IMR-90 (cell line): ENCODE measurements at regions not wholly inside any gene's neighbourhood (a gene's known extent, or its start where the extent isn't known, plus 50 kb on each side); places are given as distances from the start of the nearest gene placed in this dataset.

Experiments used
- ATAC-seq: fragments of 200-7000 bp; cut with Tn5 transposase; 2 replicates; pipeline ENCODE4 v1.9.1; 2020; ENCODE audit warnings: low read depth, mild to moderate bottlenecking, moderate library complexity
- BruUV-seq: library from RNA; stranded (reverse); fragments of 400-500 nt; replicated peaks from 2 replicates; lab custom pipeline; 2021; lab: Mats Ljungman, UMichigan
- CTCF ChIA-PET: fragments of 300-600 bp; formaldehyde crosslinking; extraction: SDS; loops from one replicate; lab custom pipeline; 2021; ENCODE audit warnings: antibody characterized with exemption; lab: Yijun Ruan, JAX
- POLR2A ChIA-PET: fragments of 300-600 bp; sonication (Branson Sonifier 250); formaldehyde crosslinking; loops from one replicate; lab custom pipeline; 2022; ENCODE audit warnings: antibody characterized with exemption; ENCODE audit not compliant: unreplicated experiment; lab: Charles Lee
- DNase-seq: peaks from one replicate; pipeline ENCODE4 v3.0.0; 2013
- H2AFZ ChIP-seq: replicated peaks from 2 replicates; pipeline ENCODE3; 2013; ENCODE audit warnings: low read length, mild to moderate bottlenecking; ENCODE audit not compliant: poor library complexity
- H2AK5ac ChIP-seq: 2 replicates; pipeline ENCODE4 v1.6.1; 2013; ENCODE audit warnings: low read depth, low read length, inconsistent platforms
- H2AK9ac ChIP-seq: replicated peaks from 2 replicates; pipeline ENCODE3; 2013; ENCODE audit warnings: mild to moderate bottlenecking, low read depth, low read length, moderate library complexity; ENCODE audit not compliant: poor library complexity
- H2BK120ac ChIP-seq: 2 replicates; pipeline ENCODE4 v1.6.1; 2013; ENCODE audit warnings: low read depth, low read length, inconsistent platforms
- H2BK15ac ChIP-seq: 3 replicates; pipeline ENCODE4 v1.6.1; 2013; ENCODE audit warnings: low read depth, low read length, inconsistent platforms
- H2BK20ac ChIP-seq: 2 replicates; pipeline ENCODE4 v1.6.1; 2013; ENCODE audit warnings: low read depth, mild to moderate bottlenecking, inconsistent platforms, low read length, moderate library complexity
- H2BK5ac ChIP-seq: 2 replicates; pipeline ENCODE4 v1.6.1; 2013; ENCODE audit warnings: mild to moderate bottlenecking, low read depth, low read length, inconsistent platforms; ENCODE audit not compliant: poor library complexity, severe bottlenecking
- H3K14ac ChIP-seq: replicated peaks from 2 replicates; pipeline ENCODE4 v1.6.1; 2013; ENCODE audit warnings: low read depth, low read length, inconsistent platforms
- H3K18ac ChIP-seq: 2 replicates; pipeline ENCODE4 v1.6.1; 2013; ENCODE audit warnings: low read depth, low read length, control low read depth
- H3K23ac ChIP-seq: 2 replicates; pipeline ENCODE4 v1.6.1; 2013; ENCODE audit warnings: low read depth, low read length, inconsistent platforms
- H3K27ac ChIP-seq: 2 replicates; pipeline ENCODE4 v1.5.1; 2013; ENCODE audit warnings: mild to moderate bottlenecking, control low read depth, low read length; ENCODE audit not compliant: insufficient read depth
- H3K27me3 ChIP-seq: 2 replicates; pipeline ENCODE4 v1.6.1; 2013; ENCODE audit warnings: low read length; ENCODE audit not compliant: control insufficient read depth, insufficient read depth
- H3K36me3 ChIP-seq: 2 replicates; pipeline ENCODE4 v1.6.1; 2013; ENCODE audit warnings: low read length, mixed read lengths; ENCODE audit not compliant: control insufficient read depth, insufficient read depth
- H3K4ac ChIP-seq: 2 replicates; pipeline ENCODE4 v1.6.1; 2013; ENCODE audit warnings: low read depth, low read length, inconsistent platforms
- H3K4me1 ChIP-seq: 2 replicates; pipeline ENCODE4 v1.6.1; 2013; ENCODE audit warnings: low read length, mixed read lengths; ENCODE audit not compliant: control insufficient read depth, insufficient read depth
- H3K4me2 ChIP-seq: 2 replicates; pipeline ENCODE4 v1.6.1; 2013; ENCODE audit warnings: low read depth, mild to moderate bottlenecking, control low read depth, low read length, moderate library complexity
- H3K4me3 ChIP-seq: 2 replicates; pipeline ENCODE4 v1.5.1; 2013; ENCODE audit warnings: low read depth, mild to moderate bottlenecking, control low read depth, low read length, moderate library complexity; ENCODE audit not compliant: insufficient read depth
- H3K56ac ChIP-seq: 2 replicates; pipeline ENCODE4 v1.6.1; 2013; ENCODE audit warnings: low read length, inconsistent platforms; ENCODE audit not compliant: insufficient read depth; ENCODE audit errors: extremely low read depth
- H3K79me1 ChIP-seq, 2 experiments: 2 replicates each; pipeline ENCODE4 v1.6.1; 2013; ENCODE audit warnings: low read length in 2 of 2, inconsistent platforms in 1 of 2, low read depth in 1 of 2
- H3K9ac ChIP-seq: 2 replicates; pipeline ENCODE4 v1.6.1; 2013; ENCODE audit warnings: low read depth, low read length, control low read depth
- H3K9me1 ChIP-seq: 2 replicates; pipeline ENCODE4 v1.6.1; 2013; ENCODE audit warnings: low read length, inconsistent platforms; ENCODE audit not compliant: insufficient read depth
- H3K9me3 ChIP-seq: 2 replicates; pipeline ENCODE4 v1.6.1; 2013; ENCODE audit warnings: low read length; ENCODE audit not compliant: control insufficient read depth, insufficient read depth
- H4K20me1 ChIP-seq: 2 replicates; pipeline ENCODE4 v1.6.1; 2013; ENCODE audit warnings: low read length, inconsistent platforms; ENCODE audit not compliant: insufficient read depth
- H4K5ac ChIP-seq: 2 replicates; pipeline ENCODE4 v1.6.1; 2013; ENCODE audit warnings: mild to moderate bottlenecking, low read depth, low read length, control low read depth
- H4K8ac ChIP-seq, 2 experiments: 2 replicates each; pipeline ENCODE4 v1.6.1; 2013; ENCODE audit warnings: low read depth in 2 of 2, low read length in 2 of 2, control low read depth in 1 of 2, inconsistent platforms in 1 of 2
- H4K91ac ChIP-seq: 2 replicates; pipeline ENCODE4 v1.6.1; 2013; ENCODE audit warnings: low read depth, low read length, inconsistent platforms; ENCODE audit not compliant: insufficient read depth
- BHLHE40 ChIP-seq: fragments of 150-350 bp; IDR thresholded peaks from 2 replicates; pipeline ENCODE4 v1.6.1; 2016; ENCODE audit warnings: mild to moderate bottlenecking, low read depth, low read length
- CEBPB ChIP-seq: IDR thresholded peaks from 2 replicates; pipeline ENCODE4 v1.6.1; 2012; ENCODE audit warnings: low read depth, low read length, improper control_type of control experiment
- CHD1 ChIP-seq: IDR thresholded peaks from 2 replicates; pipeline ENCODE4 v1.6.1; 2012; ENCODE audit warnings: low read depth, low read length, improper control_type of control experiment
- MAFK ChIP-seq: IDR thresholded peaks from 2 replicates; pipeline ENCODE4 v1.6.1; 2012; ENCODE audit warnings: low read depth, low read length, improper control_type of control experiment
- MXI1 ChIP-seq: IDR thresholded peaks from 2 replicates; pipeline ENCODE4 v1.6.1; 2012; ENCODE audit warnings: low read depth, mild to moderate bottlenecking, low read length, moderate library complexity, borderline replicate concordance
- NFE2L2 ChIP-seq: fragments of 150-350 bp; IDR thresholded peaks from 2 replicates; pipeline ENCODE4 v1.6.1; 2016; ENCODE audit warnings: low read depth, mild to moderate bottlenecking, low read length
- POLR2A ChIP-seq: IDR thresholded peaks from 2 replicates; pipeline ENCODE4 v1.6.1; 2012; ENCODE audit warnings: mild to moderate bottlenecking, low read depth, low read length
- RAD21 ChIP-seq: IDR thresholded peaks from 2 replicates; pipeline ENCODE4 v1.6.1; 2012; ENCODE audit warnings: low read length, improper control_type of control experiment
- RCOR1 ChIP-seq: IDR thresholded peaks from 2 replicates; pipeline ENCODE4 v1.6.1; 2012; ENCODE audit warnings: mild to moderate bottlenecking, low read length, improper control_type of control experiment; ENCODE audit not compliant: insufficient replicate concordance
- RFX5 ChIP-seq: IDR thresholded peaks from 2 replicates; pipeline ENCODE4 v1.8.0; 2012; ENCODE audit warnings: low read depth, mild to moderate bottlenecking, low read length, moderate library complexity
- SMC3 ChIP-seq: fragments of 150-350 bp; IDR thresholded peaks from 2 replicates; pipeline ENCODE4 v1.6.1; 2016; ENCODE audit warnings: low read depth, mild to moderate bottlenecking, antibody characterized with exemption, low read length, moderate library complexity
- WGBS, 2 experiments: methylation state at CpG; one replicate each; pipeline versions ENCODE4 v1.1.5 to v1.1.7; 2013; ENCODE audit warnings: missing lambda C conversion rate in 2 of 2; ENCODE audit not compliant: insufficient read length in 1 of 2; ENCODE audit errors: extremely low coverage in 2 of 2; 5-methylcytosine and 5-hydroxymethylcytosine counted together
- dilution Hi-C: fragments of 300-500 bp; cut with HindIII; formaldehyde crosslinking; loops from one replicate; pipeline ENCODE4 v1.14.3; 2018; ENCODE audit warnings: low sequenced_read_pairs; ENCODE audit not compliant: unreplicated experiment
- in situ Hi-C: fragments of 300-500 bp; cut with MboI; formaldehyde crosslinking; loops from 3 replicates; pipeline ENCODE4 v1.14.3; 2019; ENCODE audit warnings: low sequenced_read_pairs, inconsistent platforms, mixed read lengths
- intact Hi-C: fragments of 100-400 bp; cut with micrococcal nuclease; formaldehyde crosslinking; loops from 2 replicates; pipeline ENCODE4 v1.10.0; 2022
- TF ChIP-seq, protein P1 (sequence below): fragments of 150-350 bp; IDR thresholded peaks from 2 replicates; pipeline ENCODE4 v1.6.1; 2017; ENCODE audit warnings: mild to moderate bottlenecking, antibody characterized with exemption, low read length, low read depth
- TF ChIP-seq, protein P2 (sequence below): conservative IDR thresholded peaks from 2 replicates; pipeline ENCODE4 v1.5.1; 2012; ENCODE audit warnings: mild to moderate bottlenecking, low read depth, low read length, improper control_type of control experiment

DNA sequence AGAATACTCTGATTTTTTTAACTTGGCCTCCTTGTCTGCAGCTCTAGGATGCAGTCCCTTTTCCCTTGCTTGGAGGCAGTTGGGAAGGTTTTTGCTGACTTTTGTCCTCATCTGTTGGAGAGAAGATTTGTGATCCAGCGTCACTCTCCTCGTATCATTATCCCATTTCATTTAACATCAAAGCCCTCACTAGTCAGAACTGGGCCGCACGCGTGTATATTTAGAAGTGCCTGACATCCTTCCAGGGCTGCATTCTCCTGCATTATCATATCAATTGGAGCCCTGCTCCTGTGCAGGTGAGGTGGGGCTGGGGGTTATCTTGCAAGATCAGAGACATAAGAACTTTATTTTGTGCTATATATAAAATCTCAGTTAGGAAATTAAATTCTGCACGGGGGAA is 435.1 kb upstream of the HS6ST1 start:
- no peak overlapping the region for H2AK5ac ChIP-seq
- 20% methylated on average over 1 of the region's 6 CpGs; no CpG with 5 or more reads in 1 of the 2 experiments for WGBS, 2 experiments
- H4K20me1 ChIP-seq = no peaks in the 10 kb centered on the region
- no peak for TF ChIP-seq RCOR1
- TF ChIP-seq RAD21 = no peak
- TF ChIP-seq POLR2A = no peak
- TF ChIP-seq CEBPB = no peak
- TF ChIP-seq NFE2L2 = no peak
- no peak for TF ChIP-seq MAFK
- TF ChIP-seq, protein P1, sequence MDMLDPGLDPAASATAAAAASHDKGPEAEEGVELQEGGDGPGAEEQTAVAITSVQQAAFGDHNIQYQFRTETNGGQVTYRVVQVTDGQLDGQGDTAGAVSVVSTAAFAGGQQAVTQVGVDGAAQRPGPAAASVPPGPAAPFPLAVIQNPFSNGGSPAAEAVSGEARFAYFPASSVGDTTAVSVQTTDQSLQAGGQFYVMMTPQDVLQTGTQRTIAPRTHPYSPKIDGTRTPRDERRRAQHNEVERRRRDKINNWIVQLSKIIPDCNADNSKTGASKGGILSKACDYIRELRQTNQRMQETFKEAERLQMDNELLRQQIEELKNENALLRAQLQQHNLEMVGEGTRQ = no peak
- TF ChIP-seq, protein P2, sequence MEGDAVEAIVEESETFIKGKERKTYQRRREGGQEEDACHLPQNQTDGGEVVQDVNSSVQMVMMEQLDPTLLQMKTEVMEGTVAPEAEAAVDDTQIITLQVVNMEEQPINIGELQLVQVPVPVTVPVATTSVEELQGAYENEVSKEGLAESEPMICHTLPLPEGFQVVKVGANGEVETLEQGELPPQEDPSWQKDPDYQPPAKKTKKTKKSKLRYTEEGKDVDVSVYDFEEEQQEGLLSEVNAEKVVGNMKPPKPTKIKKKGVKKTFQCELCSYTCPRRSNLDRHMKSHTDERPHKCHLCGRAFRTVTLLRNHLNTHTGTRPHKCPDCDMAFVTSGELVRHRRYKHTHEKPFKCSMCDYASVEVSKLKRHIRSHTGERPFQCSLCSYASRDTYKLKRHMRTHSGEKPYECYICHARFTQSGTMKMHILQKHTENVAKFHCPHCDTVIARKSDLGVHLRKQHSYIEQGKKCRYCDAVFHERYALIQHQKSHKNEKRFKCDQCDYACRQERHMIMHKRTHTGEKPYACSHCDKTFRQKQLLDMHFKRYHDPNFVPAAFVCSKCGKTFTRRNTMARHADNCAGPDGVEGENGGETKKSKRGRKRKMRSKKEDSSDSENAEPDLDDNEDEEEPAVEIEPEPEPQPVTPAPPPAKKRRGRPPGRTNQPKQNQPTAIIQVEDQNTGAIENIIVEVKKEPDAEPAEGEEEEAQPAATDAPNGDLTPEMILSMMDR = no peak
- no peak for TF ChIP-seq BHLHE40
- TF ChIP-seq MXI1 = no peak
- TF ChIP-seq RFX5 = no peak
- TF ChIP-seq SMC3 = no peak
- TF ChIP-seq CHD1 = no peak
- no peaks in the 10 kb centered on the region for H3K9me3 ChIP-seq
- no TSS peak for BruUV-seq
- H2BK120ac ChIP-seq = no peak overlapping the region
- no peak overlapping the region for H2BK20ac ChIP-seq
- no peak overlapping the region for H3K23ac ChIP-seq
- no peak overlapping the region for H3K14ac ChIP-seq
- intact Hi-C loops (loop anchor here (10.0 kb wide), 2 partner anchors 689 to 1091 kb away; no protein-coding TSS in a partner anchor), dilution Hi-C loops (no loop called here), in situ Hi-C loops (loop anchor here (10.0 kb wide), 1 partner anchor 429 kb away; no protein-coding TSS in a partner anchor)
- no peaks in the 10 kb centered on the region for H3K36me3 ChIP-seq
- no peaks in the 10 kb centered on the region for H3K79me1 ChIP-seq
- H3K4ac ChIP-seq = no peak overlapping the region
- H3K9me1 ChIP-seq = no peaks in the 10 kb centered on the region
- ChIA-PET CTCF (interaction anchor here (0.6 kb wide), 1 partner anchor 668 kb away, joined by 4 read pairs; no protein-coding TSS in a partner anchor), POLR2A (no interaction called here)
- ATAC-seq = no peak
- H2AK9ac ChIP-seq = no peak overlapping the region
- no peak overlapping the region for H3K4me3 ChIP-seq
- H2BK5ac ChIP-seq = no peak overlapping the region
- no peak overlapping the region for H3K18ac ChIP-seq
- H4K5ac ChIP-seq = no peak overlapping the region
- no peak overlapping the region for H3K4me2 ChIP-seq
- H4K91ac ChIP-seq = no peak overlapping the region
- H3K9ac ChIP-seq = no peak overlapping the region
- no peak for DNase-seq
- no peaks in the 10 kb centered on the region for H3K4me1 ChIP-seq
- H2AFZ ChIP-seq = no peak overlapping the region
- H4K8ac ChIP-seq = no peak overlapping the region
- no peak overlapping the region for H3K56ac ChIP-seq
- no peak overlapping the region for H3K27ac ChIP-seq
- H3K27me3 ChIP-seq = peaks cover 18% of the 10 kb centered on the region
- no peak overlapping the region for H2BK15ac ChIP-seq
